GM12891 (cell line): ENCODE measurements at regions not wholly inside any gene's neighbourhood (a gene's known extent, or its start where the extent isn't known, plus 50 kb on each side); places are given as distances from the start of the nearest gene placed in this dataset.

Experiments used
- DNase-seq: peaks from one replicate; pipeline ENCODE4 v3.0.0; 2011; ENCODE audit warnings: low spot score; ENCODE audit not compliant: insufficient read length
- FAIRE-seq: peaks from 2 replicates; lab custom pipeline; 2011; peaks lifted over from hg19 to GRCh38; lab: Jason Lieb, UNC
- PAX5 ChIP-seq: IDR thresholded peaks from 2 replicates; pipeline ENCODE4 v1.6.1; 2011; ENCODE audit warnings: low read length, moderate library complexity, mild to moderate bottlenecking; ENCODE audit not compliant: insufficient read depth, severe bottlenecking
- POLR2A ChIP-seq: IDR thresholded peaks from 2 replicates; pipeline ENCODE4 v1.6.1; 2011; ENCODE audit warnings: low read depth, low read length, control low read depth
- POLR2AphosphoS5 ChIP-seq: IDR thresholded peaks from 2 replicates; pipeline ENCODE4 v1.6.1; 2011; ENCODE audit warnings: low read depth, low read length, control low read depth
- POU2F2 ChIP-seq: IDR thresholded peaks from 2 replicates; pipeline ENCODE4 v1.6.1; 2011; ENCODE audit warnings: low read depth, mild to moderate bottlenecking, control low read depth, low read length, moderate library complexity
- SPI1 ChIP-seq: IDR thresholded peaks from 2 replicates; pipeline ENCODE4 v1.6.1; 2011; ENCODE audit warnings: low read depth, low read length, control low read depth
- TAF1 ChIP-seq: IDR thresholded peaks from 2 replicates; pipeline ENCODE4 v1.6.1; 2011; ENCODE audit warnings: low read depth, low read length, control low read depth

- DNase-seq, result no peak
- TF ChIP-seq POLR2A (no peak), POU2F2 (no peak), SPI1 (no peak), POLR2AphosphoS5 (no peak), TAF1 (no peak), PAX5 (no peak)
- no peak for FAIRE-seq
These were observed 240.4 kb upstream of the IRX2 start for GRCh38 chr5:2991884-2992283.

- no peak for FAIRE-seq
- no peak for DNase-seq
- no peak for TF ChIP-seq POU2F2
- TF ChIP-seq SPI1, result no peak
- TF ChIP-seq TAF1, result no peak
- TF ChIP-seq PAX5, result no peak
- TF ChIP-seq POLR2A, result no peak
These were observed 238.0 kb upstream of the IRX2 start for GRCh38 chr5:2989517-2989916.

- DNase-seq (no peak), FAIRE-seq (no peak)
- no peak for TF ChIP-seq POU2F2
- TF ChIP-seq POLR2AphosphoS5, result no peak
- no peak for TF ChIP-seq SPI1
- TF ChIP-seq POLR2A, result no peak
- TF ChIP-seq PAX5, result no peak
These were observed 234.8 kb upstream of the IRX2 start for GRCh38 chr5:2986301-2986700.

GRCh38 chr5:2985718-2986117, 234.2 kb upstream of the IRX2 start:
- DNase-seq (no peak), FAIRE-seq (no peak)
- TF ChIP-seq POLR2AphosphoS5, result no peak
- TF ChIP-seq POLR2A, result no peak
- no peak for TF ChIP-seq PAX5
- TF ChIP-seq TAF1, result no peak
- no peak for TF ChIP-seq POU2F2
- TF ChIP-seq SPI1, result no peak

GRCh38 chr5:2983583-2984300, 232.3 kb upstream of the IRX2 start:
- FAIRE-seq, result no peak
- no peak for DNase-seq

GRCh38 chr5:2981652-2982051, 230.2 kb upstream of the IRX2 start:
- DNase-seq (no peak), FAIRE-seq (no peak)
- TF ChIP-seq POLR2A (no peak), POU2F2 (no peak), TAF1 (no peak), SPI1 (no peak), POLR2AphosphoS5 (no peak)

More at GRCh38 chr5:2983583-2984300, 232.3 kb upstream of the IRX2 start:
- TF ChIP-seq SPI1 (no peak), POU2F2 (no peak), PAX5 (no peak), POLR2A (no peak), POLR2AphosphoS5 (no peak), TAF1 (no peak)

- no peak for FAIRE-seq
- no peak for TF ChIP-seq POLR2AphosphoS5
- no peak for TF ChIP-seq POU2F2
- no peak for TF ChIP-seq PAX5
- no peak for TF ChIP-seq TAF1
- no peak for TF ChIP-seq SPI1
- no peak for TF ChIP-seq POLR2A
- DNase-seq, result no peak
These were observed 229.6 kb upstream of the IRX2 start for GRCh38 chr5:2981035-2981434.

GRCh38 chr5:2960294-2960693, 208.8 kb upstream of the IRX2 start:
- FAIRE-seq, result no peak
- DNase-seq, result no peak
- no peak for TF ChIP-seq POLR2A
- TF ChIP-seq PAX5, result no peak
- no peak for TF ChIP-seq POU2F2
- no peak for TF ChIP-seq POLR2AphosphoS5
- TF ChIP-seq TAF1, result no peak
- TF ChIP-seq SPI1, result no peak

GRCh38 chr5:2958976-2959375, 207.5 kb upstream of the IRX2 start:
- FAIRE-seq, result no peak
- DNase-seq, result no peak
- TF ChIP-seq PAX5, result no peak
- TF ChIP-seq TAF1, result no peak
- no peak for TF ChIP-seq POU2F2
- no peak for TF ChIP-seq SPI1
- TF ChIP-seq POLR2A, result no peak
- TF ChIP-seq POLR2AphosphoS5, result no peak

- FAIRE-seq (no peak), DNase-seq (no peak)
- TF ChIP-seq SPI1, result no peak
- TF ChIP-seq POLR2AphosphoS5, result no peak
- no peak for TF ChIP-seq TAF1
- TF ChIP-seq POLR2A, result no peak
- TF ChIP-seq POU2F2, result no peak
- no peak for TF ChIP-seq PAX5
These were observed 197.4 kb upstream of the IRX2 start for GRCh38 chr5:2948875-2949274.
